ENCODE measurements at regions not wholly inside any gene's neighbourhood (a gene's known extent, or its start where the extent isn't known, plus 50 kb on each side); places are given as distances from the start of the nearest gene placed in this dataset.

GRCh38 chr21:16568661-16569060 is 838.9 kb downstream of the USP25 start:
- TF ChIP-seq CTCF (conservative IDR thresholded peaks at IDR 0.05), result no peak
- TF ChIP-seq ZFX (IDR thresholded peaks at IDR 0.05), result no peak

Data from C4-2B (cell line).